ENCODE measurements at regions not wholly inside any gene's neighbourhood (a gene's known extent, or its start where the extent isn't known, plus 50 kb on each side); places are given as distances from the start of the nearest gene placed in this dataset.

- no peak for DNase-seq (ENCODE audit: low read depth)
Measured at GRCh38 chr6:125544819-125545218, 204.6 kb upstream of the HEY2 start.

- DNase-seq (ENCODE audit: low read depth) = no peak
Measured at GRCh38 chr6:125546841-125547251, 202.6 kb upstream of the HEY2 start.

DNA sequence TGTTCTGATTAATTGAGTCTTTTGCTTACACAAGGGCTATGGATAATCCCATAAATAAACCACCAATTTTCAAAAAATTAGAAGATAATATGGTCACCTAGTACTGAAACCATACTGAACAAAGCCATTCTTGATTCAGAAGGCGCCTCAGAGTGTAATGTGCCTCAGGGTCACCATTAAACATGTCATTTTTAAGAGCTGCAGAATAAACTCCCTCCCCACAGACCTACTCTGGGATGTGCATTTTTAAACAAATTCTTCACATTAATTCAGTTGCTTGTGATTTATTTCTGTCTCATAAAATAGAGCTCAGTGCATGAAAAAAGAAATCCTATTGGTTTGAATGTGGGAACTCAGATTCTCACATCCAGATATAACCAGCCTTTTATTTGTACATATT lies 202.1 kb upstream of the HEY2 start:
- DNase-seq (ENCODE audit: low read depth) = no peak

DNA sequence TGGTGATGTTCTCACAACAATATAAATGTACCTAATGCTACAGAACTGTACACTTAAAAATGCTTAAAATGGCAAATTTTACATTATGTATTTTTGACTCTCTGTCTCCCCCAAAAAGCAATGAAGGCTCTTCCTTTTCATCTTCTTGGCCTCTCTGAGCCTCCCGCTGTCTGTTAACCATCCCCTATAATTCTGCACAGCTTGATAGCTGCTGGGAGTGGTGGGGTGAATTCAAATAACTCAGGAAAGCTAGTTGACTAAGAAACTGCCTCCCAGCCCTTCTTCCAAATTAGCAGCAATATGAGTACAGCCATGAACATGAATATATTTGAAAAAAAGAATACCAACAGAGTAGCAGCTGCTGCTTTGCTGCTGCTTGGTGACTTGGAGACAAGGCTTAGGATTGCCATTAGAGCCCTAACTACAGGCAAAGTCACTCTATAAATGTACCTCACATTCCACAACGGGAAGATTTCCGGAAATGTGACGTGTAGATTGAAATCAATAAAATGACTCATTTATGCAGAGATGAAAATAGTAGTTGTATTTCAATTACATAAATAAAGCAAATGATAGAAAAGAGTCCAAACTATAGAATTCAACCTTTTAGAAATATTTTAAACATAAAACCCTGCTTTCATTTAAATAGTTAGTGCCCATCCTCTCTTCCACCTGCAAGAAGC lies 200.1 kb upstream of the HEY2 start:
- no peak for DNase-seq (ENCODE audit: low read depth)

- no peak for DNase-seq (ENCODE audit: low read depth)
Measured at GRCh38 chr6:125550892-125551291, 198.5 kb upstream of the HEY2 start.

DNA sequence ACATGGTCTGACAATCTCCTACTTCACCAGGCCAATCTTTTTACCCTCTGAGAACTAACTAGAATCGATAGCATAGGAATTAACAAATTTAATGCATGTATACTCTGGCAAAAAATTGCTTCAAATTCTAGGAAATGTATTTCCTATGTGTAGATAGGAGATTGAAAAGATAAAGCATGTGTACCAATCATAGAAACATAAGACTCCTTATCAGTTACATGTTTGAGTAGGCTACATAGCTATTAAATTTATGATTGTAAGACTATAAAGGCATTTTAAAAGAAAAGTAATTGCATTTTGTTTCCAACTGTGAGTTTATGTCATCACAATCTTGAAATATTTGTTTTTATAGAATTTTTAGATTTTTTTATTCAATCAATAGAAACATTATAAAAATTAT lies 196.6 kb upstream of the HEY2 start:
- DNase-seq (ENCODE audit: low read depth) = no peak

GRCh38 chr6:125554456-125554855 lies 195.0 kb upstream of the HEY2 start:
- DNase-seq (ENCODE audit: low read depth) = no peak

GRCh38 chr6:125558241-125558843 lies 191.1 kb upstream of the HEY2 start:
- DNase-seq (ENCODE audit: low read depth) = no peak

DNA sequence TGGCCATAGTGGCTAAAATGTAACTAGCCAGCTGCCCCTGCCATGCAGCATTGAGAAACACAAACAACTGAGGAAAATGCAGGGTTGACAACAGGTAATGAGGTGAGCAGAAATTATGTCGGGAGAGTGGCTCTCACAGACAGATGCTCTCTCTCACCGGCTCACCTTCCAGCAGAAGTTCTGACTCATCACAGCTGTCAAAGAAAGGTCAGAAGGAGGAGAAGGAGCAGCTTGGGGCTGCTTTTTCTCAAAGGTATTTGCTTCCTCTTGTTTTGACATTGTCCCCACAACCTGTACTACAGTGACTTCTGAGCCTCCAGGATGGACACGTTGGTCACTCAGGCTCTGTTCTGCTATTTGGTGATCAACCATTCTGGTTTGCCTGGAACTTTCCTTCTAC lies 190.5 kb upstream of the HEY2 start:
- DNase-seq (ENCODE audit: low read depth) = no peak

GRCh38 chr6:125562156-125562555 lies 187.3 kb upstream of the HEY2 start:
- DNase-seq (ENCODE audit: low read depth) = no peak

DNA sequence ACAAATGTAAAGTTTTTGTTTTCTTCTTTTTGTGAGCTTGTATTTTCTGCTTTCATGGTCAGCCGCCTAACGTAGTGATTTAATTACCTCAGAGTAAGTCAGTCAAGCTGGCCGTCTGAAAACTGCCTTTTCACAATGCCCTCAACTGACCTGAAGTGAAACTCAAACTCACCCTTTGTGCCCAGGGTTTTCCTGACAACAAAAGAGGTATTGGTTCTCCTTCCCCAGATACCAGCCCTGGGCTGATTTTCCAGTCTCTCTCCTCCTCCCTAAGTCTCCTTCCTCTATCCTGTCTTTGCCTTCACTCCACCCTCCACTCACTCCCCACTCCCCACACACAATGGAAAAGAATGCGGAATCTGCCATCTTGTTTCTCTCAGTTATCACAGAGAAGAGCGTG lies 184.5 kb upstream of the HEY2 start:
- no peak for DNase-seq (ENCODE audit: low read depth)

GRCh38 chr6:125567407-125567806 lies 182.0 kb upstream of the HEY2 start:
- DNase-seq (ENCODE audit: low read depth) = no peak

GRCh38 chr6:125568609-125569008 lies 180.8 kb upstream of the HEY2 start:
- DNase-seq (ENCODE audit: low read depth) = no peak

GRCh38 chr6:125570526-125570925 lies 178.9 kb upstream of the HEY2 start:
- peak; percentile 6 for DNase-seq (ENCODE audit: low read depth)

- DNase-seq (ENCODE audit: low read depth) = no peak
Measured at GRCh38 chr6:125571207-125571755, 178.2 kb upstream of the HEY2 start.

GRCh38 chr6:125574604-125575003 lies 174.8 kb upstream of the HEY2 start:
- DNase-seq (ENCODE audit: low read depth) = no peak

GRCh38 chr6:125577124-125577662 lies 172.2 kb upstream of the HEY2 start:
- DNase-seq (ENCODE audit: low read depth) = no peak

DNA sequence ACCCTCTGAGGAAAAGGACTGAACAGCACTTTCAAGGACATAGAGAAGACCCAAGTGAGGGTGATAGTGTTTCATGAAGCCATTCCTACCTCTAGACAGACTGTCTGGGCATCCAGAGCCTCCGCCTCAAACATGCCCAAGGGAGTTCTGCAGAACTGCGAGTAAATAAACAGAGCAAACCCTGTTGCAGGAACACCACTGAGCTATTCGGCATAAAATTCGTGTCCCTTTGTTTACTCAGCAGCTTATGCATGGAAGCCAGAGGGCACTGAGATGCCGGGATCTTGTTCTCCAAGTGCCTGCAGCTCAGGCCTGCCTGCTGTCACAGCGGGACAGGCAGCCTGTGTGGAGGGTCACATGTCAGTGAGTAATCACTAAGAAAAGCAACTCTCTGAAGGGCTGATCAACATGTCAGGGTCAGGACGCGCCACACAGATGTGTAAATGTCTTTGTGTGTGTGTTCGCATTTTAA lies 164.9 kb upstream of the HEY2 start:
- DNase-seq (ENCODE audit: low read depth) = peak; percentile 27

- DNase-seq (ENCODE audit: low read depth) = no peak
Measured at GRCh38 chr6:125585470-125585869, 164.0 kb upstream of the HEY2 start.

GRCh38 chr6:125586074-125586473 lies 163.4 kb upstream of the HEY2 start:
- DNase-seq (ENCODE audit: low read depth) = peak; percentile 58

- no peak for DNase-seq (ENCODE audit: low read depth)
Measured at GRCh38 chr6:125586605-125587004, 162.8 kb upstream of the HEY2 start.

DNA sequence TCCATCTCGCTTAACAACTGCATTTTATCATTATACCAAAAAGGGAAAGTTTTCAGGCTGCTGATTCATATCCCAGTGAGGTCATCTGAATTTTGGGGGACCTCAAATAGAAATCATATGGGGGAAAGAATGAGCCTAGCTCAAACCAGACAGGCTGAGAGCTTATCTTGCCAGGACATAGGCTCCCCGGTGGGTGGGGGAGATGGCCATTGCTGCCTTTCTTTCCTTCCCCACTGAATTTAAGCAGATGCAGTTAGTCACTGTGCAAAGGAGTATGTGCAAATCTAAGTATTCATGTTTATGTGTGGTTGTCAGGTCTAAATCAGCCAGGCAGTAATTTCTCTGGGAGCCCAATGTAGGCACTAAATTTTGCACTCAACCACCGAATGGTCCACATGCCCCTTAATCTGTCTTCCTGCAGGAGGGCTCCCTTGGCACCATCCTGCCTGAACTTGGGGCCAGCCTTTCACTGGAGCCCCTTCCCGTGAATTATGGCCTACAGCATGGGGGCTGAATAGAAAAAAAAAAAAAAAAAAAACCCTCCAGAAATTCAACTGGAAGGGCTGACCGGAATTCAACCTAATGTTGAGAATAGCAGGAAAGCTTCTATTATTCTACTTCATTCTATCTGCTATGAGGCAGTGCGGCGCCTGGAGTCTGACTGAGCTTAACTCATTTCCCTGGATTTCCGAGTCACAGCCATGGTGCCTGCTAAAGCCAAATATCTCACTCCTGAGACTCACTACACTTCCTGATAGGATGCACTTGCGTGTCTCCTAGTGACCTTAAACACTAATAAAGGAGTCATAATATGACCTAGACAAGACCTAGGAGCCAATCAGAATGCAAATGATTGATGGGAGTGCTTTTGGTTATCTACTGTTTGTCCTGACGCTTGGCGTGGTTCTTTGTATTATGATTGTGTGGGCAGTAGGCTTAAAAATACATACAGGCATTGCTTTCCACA lies 161.5 kb upstream of the HEY2 start:
- DNase-seq (ENCODE audit: low read depth) = no peak

All from iris pigment epithelial cell (primary cell).